GM19468 (cell line): ENCODE measurements at regions not wholly inside any gene's neighbourhood (a gene's known extent, or its start where the extent isn't known, plus 50 kb on each side); places are given as distances from the start of the nearest gene placed in this dataset.
"Not testable (repeated sequence)": the region's sequence is repeated elsewhere in the genome, so short reads cannot be mapped to it uniquely, and the experiment has no call there.

Experiments
- ATAC-seq: cut with Tn5 transposase; IDR thresholded peaks from one replicate; pipeline ENCODE4 v1.9.1; 2021; ENCODE audit warnings: mild to moderate bottlenecking, moderate library complexity, moderate number of reproducible peaks; ENCODE audit not compliant: unreplicated experiment; ENCODE audit errors: extremely low read depth

DNA sequence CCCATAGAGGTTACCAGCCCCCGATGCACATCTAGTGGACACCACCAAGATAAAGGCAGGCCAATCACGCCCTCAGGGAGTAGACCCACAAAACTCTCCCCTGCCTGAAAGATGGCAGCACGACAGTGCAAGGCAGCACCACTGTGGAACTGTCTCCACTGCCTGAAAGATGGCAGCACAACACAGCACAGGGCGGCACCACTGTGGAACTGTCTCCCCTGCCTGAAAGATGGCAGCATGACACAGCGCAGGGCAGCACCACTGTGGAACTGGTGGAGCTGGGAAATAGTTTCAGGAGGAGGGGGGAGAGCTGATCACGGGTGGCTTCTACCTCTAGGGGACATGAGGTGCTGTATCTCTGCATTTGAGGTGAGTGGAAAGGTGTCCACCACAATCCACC lies 340.4 kb upstream of the FRG1 start:
- no peak for ATAC-seq

DNA sequence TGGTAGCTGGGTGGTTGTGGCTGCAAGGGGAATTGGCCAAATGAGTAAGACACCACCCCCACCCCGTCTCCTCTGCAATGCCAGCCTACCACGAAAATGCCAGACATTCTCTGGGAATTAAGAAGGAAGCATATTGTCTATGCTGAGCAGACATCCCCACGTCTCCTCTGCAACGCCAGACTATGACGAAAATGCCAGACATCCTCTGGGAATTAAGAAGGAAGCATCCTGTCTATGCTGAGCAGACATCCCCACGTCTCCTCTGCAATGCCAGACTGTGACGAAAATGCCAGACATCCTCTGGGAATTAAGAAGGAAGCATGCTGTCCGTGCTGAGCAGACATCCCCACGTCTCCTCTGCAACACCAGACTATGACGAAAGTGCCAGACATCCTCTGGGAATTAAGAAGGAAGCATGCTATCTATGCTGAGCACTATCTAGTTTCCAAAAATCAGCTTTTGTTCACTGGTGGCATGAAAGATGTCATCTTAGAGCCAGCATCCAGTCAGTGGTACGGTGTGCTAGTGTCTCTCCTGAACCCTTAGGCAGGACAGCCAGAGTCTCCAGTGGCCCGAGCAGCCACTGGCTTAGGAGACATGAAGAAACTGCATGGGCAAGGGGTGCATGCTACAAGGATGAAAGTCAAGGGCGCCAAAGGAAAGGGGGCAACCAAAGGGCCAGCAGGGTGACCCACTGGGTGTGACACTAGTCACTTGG lies 339.8 kb upstream of the FRG1 start:
- no peak for ATAC-seq

DNA sequence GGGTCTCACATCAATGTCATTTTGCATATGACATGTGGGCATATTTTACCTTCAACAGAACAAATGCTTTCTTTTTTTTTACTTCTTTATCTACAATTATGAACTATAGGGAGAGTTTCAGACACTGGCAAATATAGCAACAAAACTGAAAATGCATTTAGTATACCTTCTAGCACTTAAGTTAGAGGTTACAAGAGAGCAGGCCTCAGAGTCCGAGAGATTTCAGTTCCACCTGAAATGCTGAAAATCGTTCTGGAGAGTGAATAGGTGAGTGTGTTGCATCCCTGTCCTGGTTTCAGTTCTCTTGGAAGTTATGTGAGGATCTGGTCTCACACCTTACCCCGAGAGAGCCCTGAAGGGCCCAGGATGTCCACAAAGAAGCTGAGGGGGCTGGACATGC lies 337.8 kb upstream of the FRG1 start:
- ATAC-seq: not testable (repeated sequence)

DNA sequence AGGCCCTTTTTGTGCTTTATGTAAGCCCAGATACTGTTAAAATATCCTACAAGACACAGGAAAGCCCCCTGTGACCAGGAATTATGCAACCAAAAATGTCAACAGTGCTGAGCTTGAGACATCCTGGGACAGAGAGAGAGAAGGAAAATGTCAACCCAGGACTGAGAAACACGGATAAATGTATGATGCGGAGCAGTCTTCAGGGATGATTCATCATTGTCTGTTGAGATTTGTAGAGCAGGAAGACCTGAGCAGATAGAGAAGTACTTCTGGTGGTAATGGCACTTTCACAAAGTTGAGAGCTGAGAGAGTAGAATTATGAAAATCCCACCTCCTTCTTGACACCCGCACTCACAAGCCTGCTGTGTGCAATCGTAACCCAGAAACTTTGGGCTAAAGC lies 330.1 kb upstream of the FRG1 start:
- ATAC-seq: not testable (repeated sequence)

DNA sequence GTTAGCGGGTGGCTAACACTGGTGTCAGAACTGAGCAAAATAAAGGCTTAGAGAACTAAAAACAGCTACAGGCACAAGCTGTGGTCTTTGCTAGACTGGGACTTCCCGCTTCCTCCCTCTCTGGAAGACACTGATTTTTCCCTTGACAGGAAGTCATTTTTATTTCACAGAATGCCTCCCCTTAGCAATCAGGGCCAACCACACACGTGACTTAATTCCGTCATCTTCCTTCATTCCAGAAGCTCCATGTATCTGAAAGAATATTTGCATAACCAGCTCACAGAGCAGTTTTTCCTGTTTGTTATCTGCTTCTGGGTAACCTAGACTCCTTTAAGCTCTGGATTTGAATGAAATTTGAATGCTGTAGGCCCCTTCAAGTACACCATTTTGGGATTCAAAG lies 327.5 kb upstream of the FRG1 start:
- ATAC-seq: no peak

DNA sequence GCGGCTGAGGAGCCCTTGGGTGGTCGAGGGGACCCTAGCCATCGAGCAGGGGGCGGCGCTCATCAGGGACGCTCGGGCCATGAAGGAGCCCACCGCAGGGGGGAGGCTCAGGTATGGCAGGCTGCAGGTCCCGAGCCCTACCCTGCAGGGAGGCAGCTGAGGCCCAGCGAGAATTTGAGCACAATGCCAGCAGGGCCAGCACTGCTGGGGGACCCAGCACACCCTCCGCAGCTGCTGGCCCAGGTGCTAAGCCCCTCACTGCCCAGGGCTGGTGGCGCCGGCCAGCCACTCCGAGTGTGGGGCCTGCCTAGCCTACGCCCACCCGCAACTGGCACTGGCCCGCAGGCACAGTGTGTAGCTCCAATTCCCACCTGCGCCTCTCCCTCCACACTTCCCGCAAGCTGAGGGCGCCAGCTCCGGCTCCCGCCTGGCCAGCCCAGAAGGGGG lies 325.4 kb upstream of the FRG1 start:
- ATAC-seq: no peak

DNA sequence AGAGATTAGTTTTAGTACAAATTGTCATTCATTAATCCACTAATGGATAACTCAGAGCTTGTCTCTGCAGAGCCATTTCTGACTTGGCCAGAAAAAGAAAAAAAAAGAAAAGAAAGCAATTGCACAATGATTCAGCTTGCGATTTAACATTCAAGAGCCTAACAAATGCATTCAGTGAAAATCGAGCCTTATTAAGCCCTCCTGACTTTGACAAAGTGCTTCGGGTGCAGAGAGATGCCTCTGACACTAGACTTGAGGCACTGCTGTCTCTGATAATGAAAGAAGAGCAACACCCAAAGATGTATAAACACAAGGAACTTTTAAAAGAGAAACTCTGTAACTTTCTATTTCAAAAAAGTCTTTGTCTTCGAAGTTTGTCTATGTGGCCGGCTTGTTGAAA lies 322.9 kb upstream of the FRG1 start:
- not testable (repeated sequence) for ATAC-seq

DNA sequence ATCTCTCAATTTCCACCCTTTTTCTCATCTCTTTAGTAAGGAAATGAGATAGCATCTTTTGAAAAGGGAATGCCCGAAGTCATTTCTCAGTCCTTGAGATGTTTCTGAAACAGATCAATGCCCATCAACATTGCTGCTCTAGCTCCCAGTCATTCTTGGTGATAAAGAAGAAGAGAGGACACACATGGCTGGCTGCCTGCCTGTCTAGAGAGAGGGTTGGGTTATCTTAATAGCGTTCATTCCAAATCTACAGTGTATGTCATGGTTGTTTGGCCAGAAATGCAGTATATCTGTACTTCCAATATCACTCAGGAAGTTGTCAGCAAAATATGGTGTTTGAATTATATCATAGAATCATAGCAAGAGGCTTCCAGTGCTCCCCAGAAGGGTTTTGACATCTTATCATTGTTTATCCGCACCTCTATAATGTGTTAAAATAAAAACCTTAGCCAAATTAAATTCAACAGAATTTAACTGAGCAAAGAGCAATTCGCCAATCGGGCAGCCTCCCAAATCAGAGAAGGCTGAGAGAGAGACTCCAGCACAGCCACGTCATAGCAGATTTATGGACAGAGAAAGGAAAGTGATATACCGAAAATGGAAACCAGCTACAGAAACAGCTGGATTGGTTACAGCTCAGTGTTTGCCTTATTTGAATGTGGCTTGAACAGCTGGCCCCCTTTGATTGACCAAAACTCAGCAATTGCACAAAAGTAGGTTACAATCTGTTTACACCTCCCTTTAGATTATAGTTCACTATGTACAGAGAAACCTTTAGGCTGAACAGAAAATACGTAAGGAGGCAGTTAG lies 321.0 kb upstream of the FRG1 start:
- ATAC-seq: peak; percentile 32

DNA sequence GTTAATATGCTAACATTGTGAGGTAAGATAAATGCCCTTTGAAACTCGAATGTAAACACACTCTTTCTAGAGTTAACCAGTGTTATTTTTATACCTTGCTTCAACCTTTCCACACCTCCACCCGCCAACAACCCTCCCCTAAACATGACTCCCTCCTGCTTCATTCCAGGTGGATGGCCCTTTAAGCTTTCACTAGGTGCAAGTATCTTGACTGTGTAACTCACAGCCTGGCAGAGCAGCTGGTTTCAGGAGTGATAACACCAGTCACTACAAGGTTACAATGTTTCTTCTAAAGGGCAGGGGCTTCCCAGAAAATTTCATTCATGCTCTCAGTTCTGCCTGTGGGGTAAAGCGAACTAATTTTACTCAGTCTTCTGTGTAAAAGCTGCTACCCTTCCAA lies 318.1 kb upstream of the FRG1 start:
- not testable (repeated sequence) for ATAC-seq

DNA sequence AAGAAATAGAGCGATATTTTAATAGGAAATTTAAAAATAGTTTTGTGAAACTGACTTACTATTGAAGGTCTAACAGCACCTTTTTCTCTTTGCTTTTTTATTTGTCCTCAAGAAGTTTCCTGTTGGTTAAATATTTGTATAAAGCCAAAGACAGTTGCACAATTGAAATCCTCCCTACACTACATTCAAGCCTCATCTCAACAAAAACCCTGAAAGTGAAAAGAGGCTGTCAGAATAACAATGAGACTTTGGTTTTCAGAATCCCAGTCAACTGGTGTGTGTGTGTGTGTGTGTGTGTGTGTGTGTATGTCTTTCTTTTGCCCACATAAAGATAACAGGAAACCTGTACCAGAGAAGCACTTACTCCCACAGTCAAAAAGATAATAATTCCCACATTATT lies 313.6 kb upstream of the FRG1 start:
- ATAC-seq: not testable (repeated sequence)

DNA sequence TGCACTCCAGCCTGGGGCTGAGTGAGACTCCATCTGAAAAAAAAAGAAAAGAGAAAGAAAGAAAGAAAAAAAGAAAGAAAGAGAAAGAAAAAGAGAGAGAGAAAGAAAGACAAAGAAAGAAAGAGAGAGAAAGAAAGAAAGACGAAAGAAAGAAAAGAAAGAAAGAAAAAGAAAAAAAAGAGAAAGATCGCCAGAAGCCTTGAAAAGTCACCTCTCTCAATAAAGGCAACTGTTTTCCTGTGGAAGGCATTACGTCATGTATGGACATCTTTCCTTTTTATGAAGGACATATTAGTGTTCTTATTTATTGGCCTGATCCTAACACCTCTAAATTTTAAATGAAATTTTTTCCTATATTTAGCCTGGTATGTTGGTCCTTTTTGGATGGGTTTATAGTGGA lies 310.9 kb upstream of the FRG1 start:
- ATAC-seq: not testable (repeated sequence)

DNA sequence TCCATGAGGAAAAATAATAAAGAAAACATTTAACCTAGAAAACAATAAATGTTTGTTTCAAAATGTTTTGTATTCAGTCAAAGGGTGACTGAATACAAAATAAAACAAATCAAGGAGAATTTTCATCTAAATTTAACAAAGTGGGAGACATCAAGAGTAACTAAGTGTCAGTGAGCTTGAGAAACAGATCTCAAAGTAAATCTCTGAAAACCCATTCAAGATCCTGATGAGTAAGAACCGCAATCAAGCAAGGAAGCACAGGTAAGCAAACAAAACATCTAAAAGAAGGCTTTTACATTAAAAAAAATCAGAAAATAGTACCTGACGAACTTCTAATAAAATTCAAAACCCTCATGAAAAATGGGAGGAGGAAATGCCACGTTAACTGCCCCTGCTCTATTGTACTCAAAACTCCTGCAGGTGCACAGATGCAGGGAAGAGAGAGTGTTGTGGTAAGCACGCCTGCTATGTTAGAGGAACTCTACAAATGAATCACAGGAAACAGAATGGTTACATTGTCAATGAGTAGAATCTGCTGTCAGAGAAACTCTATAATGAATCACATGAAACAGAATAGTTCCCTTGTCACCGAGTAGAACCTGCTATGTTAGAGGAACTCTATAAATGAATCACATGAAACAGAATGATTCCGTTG lies 309.6 kb upstream of the FRG1 start:
- not testable (repeated sequence) for ATAC-seq

DNA sequence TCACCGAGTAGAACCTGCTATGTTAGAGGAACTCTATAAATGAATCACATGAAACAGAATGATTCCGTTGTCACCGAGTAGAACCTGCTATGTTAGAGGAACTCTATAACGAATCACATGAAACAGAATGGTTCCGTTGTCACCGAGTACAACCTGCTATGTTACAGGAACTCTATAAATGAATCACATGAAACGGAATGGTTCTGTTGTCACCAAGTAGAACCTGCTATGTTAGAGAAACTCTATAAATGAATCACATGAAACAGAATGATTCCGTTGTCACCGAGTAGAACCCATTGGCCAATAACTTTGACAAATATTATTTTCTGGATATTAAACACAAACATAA lies 309.1 kb upstream of the FRG1 start:
- not testable (repeated sequence) for ATAC-seq

DNA sequence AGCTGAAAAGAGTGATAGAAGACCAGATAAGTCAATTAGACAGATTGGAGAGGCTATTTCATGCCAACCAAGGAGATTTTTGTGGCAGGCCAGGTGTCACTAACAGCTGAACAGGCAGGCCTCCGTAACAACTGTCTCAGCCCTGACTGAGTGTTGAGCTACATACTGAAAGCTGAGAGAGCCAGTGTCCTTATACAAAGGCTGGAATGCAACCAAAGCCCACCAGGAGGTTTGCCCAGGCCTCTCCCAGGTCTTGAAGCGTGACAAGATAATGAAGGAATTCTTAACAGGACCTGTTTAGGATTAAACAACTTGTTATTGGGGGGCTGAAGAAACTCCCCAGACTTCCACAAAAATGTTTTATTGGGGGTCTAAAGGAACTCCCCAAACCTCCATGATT lies 290.2 kb upstream of the FRG1 start:
- not testable (repeated sequence) for ATAC-seq

DNA sequence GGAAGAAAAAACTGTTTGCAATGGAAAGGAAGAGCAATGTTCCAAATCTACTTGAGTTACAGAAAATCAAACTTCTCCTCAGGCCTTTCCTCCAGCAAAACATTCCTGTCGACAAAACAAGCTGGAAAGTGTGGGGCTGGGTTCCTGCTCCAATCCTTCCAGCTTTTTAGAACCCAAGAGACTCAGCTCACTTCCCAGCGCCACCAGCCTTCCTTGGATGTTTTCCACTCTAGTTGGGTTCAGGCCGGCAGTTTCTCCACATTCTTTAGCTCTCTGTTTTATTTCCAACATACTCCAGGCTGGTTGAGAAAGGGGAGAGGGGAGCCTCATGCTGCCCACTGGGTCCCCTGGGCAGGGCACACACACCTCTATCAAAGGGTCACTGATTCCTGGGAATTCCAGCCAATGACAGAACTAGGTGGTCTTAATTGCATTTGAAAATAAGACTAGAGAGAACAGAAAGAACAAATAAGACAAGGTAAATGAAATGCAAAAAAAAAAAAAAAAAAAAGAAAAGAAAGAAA lies 287.5 kb upstream of the FRG1 start:
- ATAC-seq: not testable (repeated sequence)

DNA sequence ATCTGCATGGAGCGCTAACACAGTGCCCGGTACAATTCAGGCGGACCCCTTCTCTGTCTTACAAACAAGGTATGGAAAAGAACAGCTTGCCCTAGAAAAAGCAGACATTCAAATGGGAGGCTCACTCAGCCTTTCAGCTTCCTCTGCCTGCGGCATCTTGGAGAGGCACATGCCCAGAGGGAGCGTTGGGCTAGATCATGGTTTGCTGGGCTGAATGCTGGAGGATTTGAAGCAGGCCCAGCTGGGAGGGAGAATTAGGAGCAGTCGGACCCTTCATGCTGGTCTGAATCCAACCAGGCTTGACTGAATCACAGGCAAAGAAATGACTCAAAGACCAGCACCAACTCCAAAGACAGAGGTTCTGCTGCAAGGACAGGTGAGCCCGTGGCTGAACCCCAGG lies 286.7 kb upstream of the FRG1 start:
- ATAC-seq: not testable (repeated sequence)

DNA sequence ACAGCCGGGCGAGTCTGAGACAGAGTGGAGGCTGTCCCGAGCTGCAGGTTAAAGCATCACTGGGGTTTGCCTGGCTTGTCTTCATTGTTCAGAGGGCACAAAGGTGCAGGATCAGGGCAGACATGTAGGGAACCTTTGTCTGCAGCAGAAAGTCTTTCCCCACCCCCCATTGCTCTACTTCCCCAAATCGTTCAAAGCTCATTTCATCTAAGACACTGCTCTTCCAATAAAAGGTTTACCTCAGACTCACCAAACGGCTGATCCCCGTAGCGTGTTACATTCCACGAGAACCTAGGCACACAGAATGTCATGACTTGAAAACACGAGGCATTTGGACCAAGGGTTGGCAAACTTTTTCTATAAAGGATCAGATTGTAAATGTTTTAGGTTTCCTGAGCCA lies 286.3 kb upstream of the FRG1 start:
- ATAC-seq: not testable (repeated sequence)

DNA sequence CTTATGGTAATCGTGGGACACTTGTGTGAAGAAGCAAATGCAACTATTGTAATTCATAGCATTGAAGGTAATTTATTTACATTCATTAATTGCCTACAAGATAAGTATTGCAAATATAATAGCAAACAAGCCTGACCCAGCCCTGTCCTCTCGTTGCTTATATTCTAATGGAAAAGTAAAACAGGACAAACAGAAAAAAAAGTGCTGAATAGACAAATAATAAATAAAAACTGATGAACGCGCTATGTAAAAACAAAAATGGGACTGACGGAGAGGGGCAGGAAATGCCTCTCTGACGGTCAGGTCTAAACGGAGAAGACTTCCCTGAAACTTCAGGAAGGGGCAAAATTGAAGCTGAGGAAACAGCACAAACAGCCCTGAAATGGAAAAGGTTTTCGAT lies 284.9 kb upstream of the FRG1 start:
- not testable (repeated sequence) for ATAC-seq

DNA sequence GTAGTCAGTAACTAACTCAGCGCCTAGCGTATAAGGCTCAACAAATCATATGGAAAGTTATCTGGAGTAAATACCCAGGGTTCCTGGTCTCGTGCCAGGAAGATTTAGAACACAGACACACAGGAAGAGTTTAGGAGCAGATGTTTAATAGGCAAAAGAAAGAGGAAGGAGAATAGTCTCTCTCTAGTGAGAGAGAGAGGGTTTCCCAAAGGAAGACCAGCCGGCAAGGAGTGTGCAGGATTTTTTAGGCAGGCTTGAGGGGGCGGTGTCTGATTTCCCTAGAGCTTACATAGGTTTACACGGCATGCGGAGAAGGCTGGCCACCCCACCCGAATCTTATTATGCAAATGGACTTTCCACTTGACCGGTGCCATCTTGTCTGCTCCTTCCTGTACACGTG lies 284.0 kb upstream of the FRG1 start:
- ATAC-seq: no peak

DNA sequence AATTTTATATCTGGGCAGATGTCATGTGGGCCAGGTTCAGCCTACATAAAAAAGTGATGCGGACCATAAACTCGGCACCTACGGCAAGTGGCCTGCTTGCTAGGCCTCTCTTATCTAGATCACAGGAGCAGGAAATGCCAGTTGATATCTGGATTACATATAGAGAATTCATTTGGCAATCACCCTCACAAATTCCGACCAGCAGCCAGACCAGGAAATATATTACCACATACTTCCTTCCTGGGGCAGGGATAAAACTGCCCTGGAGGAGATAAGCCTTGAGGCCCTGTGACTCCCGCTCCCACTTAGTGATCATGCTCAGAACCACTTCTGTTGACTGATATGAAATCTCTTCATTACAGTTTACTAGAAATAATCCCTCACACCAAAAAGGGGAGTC lies 282.4 kb upstream of the FRG1 start:
- not testable (repeated sequence) for ATAC-seq

DNA sequence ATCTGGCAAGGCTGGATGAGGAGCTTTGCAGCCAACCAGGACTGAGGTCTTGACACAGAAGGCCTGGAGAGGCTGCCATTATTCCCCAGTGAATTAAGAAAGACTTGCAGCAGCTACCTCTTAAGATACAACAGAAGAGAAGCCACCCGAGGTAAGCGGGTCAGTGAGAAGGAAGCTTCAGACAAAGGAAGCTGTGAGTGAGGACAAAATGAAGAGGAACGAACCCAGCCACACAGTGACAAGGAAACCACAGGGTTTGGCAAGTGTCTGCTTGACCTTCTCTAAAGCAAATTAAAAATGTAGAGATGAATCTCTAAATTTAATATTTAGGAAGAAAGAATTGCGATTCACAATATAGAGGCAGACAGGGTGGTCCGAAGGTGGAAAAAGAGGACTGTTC lies 281.8 kb upstream of the FRG1 start:
- ATAC-seq: not testable (repeated sequence)
